Body of pancreas (tissue), 4 donors: ENCODE measurements at regions not wholly inside any gene's neighbourhood (a gene's known extent, or its start where the extent isn't known, plus 50 kb on each side); places are given as distances from the start of the nearest gene placed in this dataset.

ENCODE experiments used
- CTCF ChIP-seq, 7 experiments: fragments of 450-650 bp in 4 of 7; fragments of 200-600 bp in 3 of 7; sonication (generic) in 3 of 7; IDR thresholded peaks; one replicate each; pipeline ENCODE4 v1.5.1; 2016 to 2019; ENCODE audit warnings: antibody characterized with exemption in 7 of 7
- POLR2A ChIP-seq, 3 donors: fragments of 450-650 bp; IDR thresholded peaks; one replicate each; pipeline ENCODE4 v1.6.1; 2016; ENCODE audit warnings: antibody characterized with exemption in 3 of 3, mild to moderate bottlenecking in 2 of 3

DNA sequence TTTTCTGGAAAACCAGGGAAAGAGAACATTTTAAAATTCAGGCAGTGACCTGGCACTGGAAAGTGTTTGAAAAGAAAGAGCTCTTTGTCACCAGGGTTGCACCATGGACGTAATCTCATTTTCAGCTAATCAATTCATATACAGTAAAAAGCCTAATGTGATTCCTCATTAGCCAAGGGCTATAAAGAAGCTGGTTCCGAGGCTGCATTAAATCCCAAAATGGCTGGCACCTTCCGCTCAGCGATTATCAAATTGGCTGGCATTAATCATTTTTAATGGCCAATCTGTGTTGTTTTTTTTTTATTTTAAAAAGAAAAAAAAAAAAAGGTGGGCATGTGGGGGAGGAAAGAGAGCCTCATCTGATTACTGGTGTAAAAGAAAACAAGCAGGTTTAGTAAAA, 341.4 kb downstream of the RAB28 start:
- no peak for TF ChIP-seq CTCF (IDR thresholded peaks at IDR 0.05)
- no peak for TF ChIP-seq POLR2A (IDR thresholded peaks at IDR 0.05)
